GM23338 (cell line): ENCODE measurements at regions not wholly inside any gene's neighbourhood (a gene's known extent, or its start where the extent isn't known, plus 50 kb on each side); places are given as distances from the start of the nearest gene placed in this dataset.

ENCODE experiments used
- ATAC-seq: fragments of 200-7000 bp; cut with Tn5 transposase; 3 replicates; pipeline ENCODE4 v1.9.1; 2020
- DNase-seq: peaks from one replicate; pipeline ENCODE4 v3.0.0-alpha.2; 2015; ENCODE audit warnings: low spot score
- H2AFZ ChIP-seq: fragments of 200-600 bp; sonication (generic); 2 replicates; pipeline ENCODE4 v1.8.0; 2016; ENCODE audit warnings: antibody characterized with exemption, mild to moderate bottlenecking, moderate library complexity
- H3F3A ChIP-seq: fragments of 200-600 bp; sonication (generic); replicated peaks from 2 replicates; pipeline ENCODE4 v1.8.0; 2017; ENCODE audit warnings: antibody characterized with exemption, mixed run types, low read depth
- H3K27ac ChIP-seq: fragments of 200-600 bp; sonication (generic); 2 replicates; pipeline ENCODE4 v1.6.1; 2016; ENCODE audit warnings: low read depth
- H3K27me3 ChIP-seq: fragments of 200-600 bp; sonication (generic); 2 replicates; pipeline ENCODE4 v1.8.0; 2016; ENCODE audit warnings: mild to moderate bottlenecking, mixed run types, moderate library complexity; ENCODE audit not compliant: insufficient read depth
- H3K36me3 ChIP-seq: fragments of 200-600 bp; sonication (generic); 2 replicates; pipeline ENCODE4 v1.8.0; 2016; ENCODE audit warnings: mild to moderate bottlenecking; ENCODE audit not compliant: insufficient read depth
- H3K4me1 ChIP-seq: fragments of 200-600 bp; sonication (generic); 2 replicates; pipeline ENCODE4 v1.8.0; 2016; ENCODE audit warnings: mild to moderate bottlenecking, moderate library complexity; ENCODE audit not compliant: insufficient read depth
- H3K4me2 ChIP-seq: fragments of 200-600 bp; sonication (generic); 2 replicates; pipeline ENCODE4 v1.7.1; 2017; ENCODE audit warnings: mixed run types
- H3K4me3 ChIP-seq: fragments of 200-600 bp; sonication (generic); 2 replicates; pipeline ENCODE4 v1.6.1; 2016; ENCODE audit warnings: mixed run types
- H3K79me2 ChIP-seq: fragments of 200-600 bp; sonication (generic); replicated peaks from 2 replicates; pipeline ENCODE4 v1.8.0; 2017; ENCODE audit warnings: mild to moderate bottlenecking; ENCODE audit not compliant: insufficient read depth
- H3K9me2 ChIP-seq: fragments of 200-600 bp; sonication (generic); 2 replicates; pipeline ENCODE4 v1.8.0; 2017; ENCODE audit not compliant: insufficient read depth
- H4K20me1 ChIP-seq: fragments of 200-600 bp; sonication (generic); replicated peaks from 2 replicates; pipeline ENCODE4 v1.8.0; 2017; ENCODE audit warnings: mild to moderate bottlenecking; ENCODE audit not compliant: insufficient read depth
- H3K27ac Mint-ChIP-seq: 2 replicates; pipeline ENCODE4 v1.8.0; 2020; ENCODE audit warnings: inconsistent platforms, mild to moderate bottlenecking, moderate library complexity, mixed read lengths
- H3K27me3 Mint-ChIP-seq: 3 replicates; pipeline ENCODE4 v1.8.0; 2022; ENCODE audit warnings: low read depth, mild to moderate bottlenecking, moderate library complexity, mixed read lengths, inconsistent platforms; ENCODE audit not compliant: insufficient read depth, poor library complexity
- H3K36me3 Mint-ChIP-seq: 3 replicates; pipeline ENCODE4 v1.8.0; 2021; ENCODE audit warnings: low read depth, mild to moderate bottlenecking, inconsistent platforms, moderate library complexity, mixed read lengths
- H3K4me1 Mint-ChIP-seq: 3 replicates; pipeline ENCODE4 v1.8.0; 2020; ENCODE audit warnings: mild to moderate bottlenecking, inconsistent platforms, mixed read lengths
- H3K4me3 Mint-ChIP-seq: 3 replicates; pipeline ENCODE4 v1.8.0; 2021; ENCODE audit warnings: moderate library complexity, mild to moderate bottlenecking, inconsistent platforms, mixed read lengths
- H3K9me3 Mint-ChIP-seq: 3 replicates; pipeline ENCODE4 v1.8.0; 2020; ENCODE audit warnings: moderate library complexity, mild to moderate bottlenecking, inconsistent platforms, mixed read lengths
- CREB1 ChIP-seq: fragments of 250-450 bp; sonication (Bioruptor Pico); IDR thresholded peaks from 2 replicates; pipeline ENCODE4 v1.5.0; 2020; ENCODE audit warnings: low read depth, mild to moderate bottlenecking, moderate library complexity
- CTCF ChIP-seq, 2 experiments: fragments of 200-600 bp in 1 of 2; sonication (generic) in 1 of 2; conservative IDR thresholded peaks; 2 replicates each; pipeline versions ENCODE4 v1.5.1 to v1.6.1; 2016 to 2017; ENCODE audit warnings: antibody characterized with exemption in 2 of 2, low read depth in 2 of 2, mild to moderate bottlenecking in 2 of 2, moderate library complexity in 1 of 2
- EZH2 ChIP-seq: fragments of 200-600 bp; sonication (generic); IDR thresholded peaks from one replicate; pipeline ENCODE4 v1.8.0; 2017; ENCODE audit warnings: antibody characterized with exemption, mild to moderate bottlenecking, low read depth; ENCODE audit not compliant: unreplicated experiment
- EZH2phosphoT487 ChIP-seq: fragments of 200-600 bp; sonication (generic); IDR thresholded peaks from one replicate; pipeline ENCODE4 v1.8.1; 2018; ENCODE audit warnings: antibody characterized with exemption; ENCODE audit not compliant: unreplicated experiment
- JUNB ChIP-seq: IDR thresholded peaks from one replicate; pipeline ENCODE4 v1.6.1; 2016; ENCODE audit warnings: antibody characterized with exemption; ENCODE audit not compliant: unreplicated experiment
- NANOG ChIP-seq: IDR thresholded peaks from 2 replicates; pipeline ENCODE4 v1.6.1; 2016; ENCODE audit warnings: antibody characterized with exemption, borderline replicate concordance
- POLR2AphosphoS5 ChIP-seq: IDR thresholded peaks from 2 replicates; pipeline ENCODE4 v1.6.1; 2016; ENCODE audit warnings: antibody characterized with exemption, low read depth
- REST ChIP-seq: IDR thresholded peaks from one replicate; pipeline ENCODE4 v1.6.1; 2018; ENCODE audit warnings: antibody characterized with exemption; ENCODE audit not compliant: unreplicated experiment
- STAT1 ChIP-seq: IDR thresholded peaks from one replicate; pipeline ENCODE4 v1.6.1; 2016; ENCODE audit warnings: antibody characterized with exemption; ENCODE audit not compliant: unreplicated experiment
- ZNF114 ChIP-seq: fragments of 250-450 bp; sonication (Bioruptor Pico); IDR thresholded peaks from 2 replicates; pipeline ENCODE4 v1.5.0; 2020; ENCODE audit warnings: mild to moderate bottlenecking, moderate library complexity
- ZNF331 ChIP-seq: fragments of 250-450 bp; sonication (Bioruptor Pico); IDR thresholded peaks from 2 replicates; pipeline ENCODE4 v1.5.0; 2020; ENCODE audit warnings: low read depth, mild to moderate bottlenecking, moderate library complexity
- TF ChIP-seq, protein P1 (sequence below): fragments of 250-450 bp; sonication (Bioruptor Pico); IDR thresholded peaks from 2 replicates; pipeline ENCODE4 v1.5.0; 2020; ENCODE audit warnings: mild to moderate bottlenecking, moderate library complexity
- TF ChIP-seq, protein P2 (sequence below): IDR thresholded peaks from 2 replicates; pipeline ENCODE4 v1.6.1; 2016; ENCODE audit warnings: antibody characterized with exemption

- Histone ChIP-seq H3K27me3 (no peaks in the 10 kb centered on the region), H2AFZ (peak overlapping the region; percentile 84; the same call in 1 of the 2 replicates), H3K9me2 (0 out of 2 replicates have a peak, but pooled peaks cover 9% of the 10 kb centered on the region), H3K36me3 (no peaks in the 10 kb centered on the region), H3K4me3 (no peak overlapping the region), H3K4me1 (peaks cover 32% of the 10 kb centered on the region), H3K4me2 (no peak overlapping the region), H3K79me2 (no peaks in the 10 kb centered on the region), H3K27ac (no peak overlapping the region), H4K20me1 (no peaks in the 10 kb centered on the region), H3F3A (no peaks in the 10 kb centered on the region)
- Mint-ChIP-seq H3K4me1 (peaks cover 31% of the 10 kb centered on the region), H3K36me3 (no peaks in the 10 kb centered on the region), H3K27me3 (peaks cover 2% of the 10 kb centered on the region), H3K4me3 (no peak overlapping the region), H3K27ac (no peak overlapping the region), H3K9me3 (no peaks in the 10 kb centered on the region)
- TF ChIP-seq ZNF114 (no peak), CTCF (conservative IDR thresholded peaks at IDR 0.05; ENCODE audit: low read depth in 2 of 2) (no peak), EZH2 (no peak), POLR2AphosphoS5 (no peak), REST (no peak), ZNF331 (CRISPR knock-in tag) (no peak), JUNB (no peak), CREB1 (no peak), NANOG (no peak), STAT1 (no peak), EZH2phosphoT487 (no peak)
- TF ChIP-seq, protein P1, sequence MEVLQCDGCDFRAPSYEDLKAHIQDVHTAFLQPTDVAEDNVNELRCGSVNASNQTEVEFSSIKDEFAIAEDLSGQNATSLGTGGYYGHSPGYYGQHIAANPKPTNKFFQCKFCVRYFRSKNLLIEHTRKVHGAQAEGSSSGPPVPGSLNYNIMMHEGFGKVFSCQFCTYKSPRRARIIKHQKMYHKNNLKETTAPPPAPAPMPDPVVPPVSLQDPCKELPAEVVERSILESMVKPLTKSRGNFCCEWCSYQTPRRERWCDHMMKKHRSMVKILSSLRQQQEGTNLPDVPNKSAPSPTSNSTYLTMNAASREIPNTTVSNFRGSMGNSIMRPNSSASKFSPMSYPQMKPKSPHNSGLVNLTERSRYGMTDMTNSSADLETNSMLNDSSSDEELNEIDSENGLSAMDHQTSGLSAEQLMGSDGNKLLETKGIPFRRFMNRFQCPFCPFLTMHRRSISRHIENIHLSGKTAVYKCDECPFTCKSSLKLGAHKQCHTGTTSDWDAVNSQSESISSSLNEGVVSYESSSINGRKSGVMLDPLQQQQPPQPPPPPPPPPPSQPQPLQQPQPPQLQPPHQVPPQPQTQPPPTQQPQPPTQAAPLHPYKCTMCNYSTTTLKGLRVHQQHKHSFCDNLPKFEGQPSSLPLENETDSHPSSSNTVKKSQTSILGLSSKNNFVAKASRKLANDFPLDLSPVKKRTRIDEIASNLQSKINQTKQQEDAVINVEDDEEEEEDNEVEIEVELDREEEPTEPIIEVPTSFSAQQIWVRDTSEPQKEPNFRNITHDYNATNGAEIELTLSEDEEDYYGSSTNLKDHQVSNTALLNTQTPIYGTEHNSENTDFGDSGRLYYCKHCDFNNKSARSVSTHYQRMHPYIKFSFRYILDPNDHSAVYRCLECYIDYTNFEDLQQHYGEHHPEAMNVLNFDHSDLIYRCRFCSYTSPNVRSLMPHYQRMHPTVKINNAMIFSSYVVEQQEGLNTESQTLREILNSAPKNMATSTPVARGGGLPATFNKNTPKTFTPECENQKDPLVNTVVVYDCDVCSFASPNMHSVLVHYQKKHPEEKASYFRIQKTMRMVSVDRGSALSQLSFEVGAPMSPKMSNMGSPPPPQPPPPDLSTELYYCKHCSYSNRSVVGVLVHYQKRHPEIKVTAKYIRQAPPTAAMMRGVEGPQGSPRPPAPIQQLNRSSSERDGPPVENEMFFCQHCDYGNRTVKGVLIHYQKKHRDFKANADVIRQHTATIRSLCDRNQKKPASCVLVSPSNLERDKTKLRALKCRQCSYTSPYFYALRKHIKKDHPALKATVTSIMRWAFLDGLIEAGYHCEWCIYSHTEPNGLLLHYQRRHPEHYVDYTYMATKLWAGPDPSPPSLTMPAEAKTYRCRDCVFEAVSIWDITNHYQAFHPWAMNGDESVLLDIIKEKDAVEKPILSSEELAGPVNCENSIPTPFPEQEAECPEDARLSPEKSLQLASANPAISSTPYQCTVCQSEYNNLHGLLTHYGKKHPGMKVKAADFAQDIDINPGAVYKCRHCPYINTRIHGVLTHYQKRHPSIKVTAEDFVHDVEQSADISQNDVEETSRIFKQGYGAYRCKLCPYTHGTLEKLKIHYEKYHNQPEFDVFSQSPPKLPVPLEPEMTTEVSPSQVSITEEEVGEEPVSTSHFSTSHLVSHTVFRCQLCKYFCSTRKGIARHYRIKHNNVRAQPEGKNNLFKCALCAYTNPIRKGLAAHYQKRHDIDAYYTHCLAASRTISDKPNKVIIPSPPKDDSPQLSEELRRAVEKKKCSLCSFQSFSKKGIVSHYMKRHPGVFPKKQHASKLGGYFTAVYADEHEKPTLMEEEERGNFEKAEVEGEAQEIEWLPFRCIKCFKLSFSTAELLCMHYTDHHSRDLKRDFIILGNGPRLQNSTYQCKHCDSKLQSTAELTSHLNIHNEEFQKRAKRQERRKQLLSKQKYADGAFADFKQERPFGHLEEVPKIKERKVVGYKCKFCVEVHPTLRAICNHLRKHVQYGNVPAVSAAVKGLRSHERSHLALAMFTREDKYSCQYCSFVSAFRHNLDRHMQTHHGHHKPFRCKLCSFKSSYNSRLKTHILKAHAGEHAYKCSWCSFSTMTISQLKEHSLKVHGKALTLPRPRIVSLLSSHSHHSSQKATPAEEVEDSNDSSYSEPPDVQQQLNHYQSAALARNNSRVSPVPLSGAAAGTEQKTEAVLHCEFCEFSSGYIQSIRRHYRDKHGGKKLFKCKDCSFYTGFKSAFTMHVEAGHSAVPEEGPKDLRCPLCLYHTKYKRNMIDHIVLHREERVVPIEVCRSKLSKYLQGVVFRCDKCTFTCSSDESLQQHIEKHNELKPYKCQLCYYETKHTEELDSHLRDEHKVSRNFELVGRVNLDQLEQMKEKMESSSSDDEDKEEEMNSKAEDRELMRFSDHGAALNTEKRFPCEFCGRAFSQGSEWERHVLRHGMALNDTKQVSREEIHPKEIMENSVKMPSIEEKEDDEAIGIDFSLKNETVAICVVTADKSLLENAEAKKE (CRISPR knock-in tag), result no peak
- TF ChIP-seq, protein P2, sequence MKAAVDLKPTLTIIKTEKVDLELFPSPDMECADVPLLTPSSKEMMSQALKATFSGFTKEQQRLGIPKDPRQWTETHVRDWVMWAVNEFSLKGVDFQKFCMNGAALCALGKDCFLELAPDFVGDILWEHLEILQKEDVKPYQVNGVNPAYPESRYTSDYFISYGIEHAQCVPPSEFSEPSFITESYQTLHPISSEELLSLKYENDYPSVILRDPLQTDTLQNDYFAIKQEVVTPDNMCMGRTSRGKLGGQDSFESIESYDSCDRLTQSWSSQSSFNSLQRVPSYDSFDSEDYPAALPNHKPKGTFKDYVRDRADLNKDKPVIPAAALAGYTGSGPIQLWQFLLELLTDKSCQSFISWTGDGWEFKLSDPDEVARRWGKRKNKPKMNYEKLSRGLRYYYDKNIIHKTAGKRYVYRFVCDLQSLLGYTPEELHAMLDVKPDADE, result no peak
- DNase-seq, result no peak
- ATAC-seq, result no peak; the same call in 2 of the 3 replicates
Measured at GRCh38 chr3:155019575-155019974, 60.5 kb upstream of the MME start.
